ENCODE measurements at regions not wholly inside any gene's neighbourhood (a gene's known extent, or its start where the extent isn't known, plus 50 kb on each side); places are given as distances from the start of the nearest gene placed in this dataset.

DNA sequence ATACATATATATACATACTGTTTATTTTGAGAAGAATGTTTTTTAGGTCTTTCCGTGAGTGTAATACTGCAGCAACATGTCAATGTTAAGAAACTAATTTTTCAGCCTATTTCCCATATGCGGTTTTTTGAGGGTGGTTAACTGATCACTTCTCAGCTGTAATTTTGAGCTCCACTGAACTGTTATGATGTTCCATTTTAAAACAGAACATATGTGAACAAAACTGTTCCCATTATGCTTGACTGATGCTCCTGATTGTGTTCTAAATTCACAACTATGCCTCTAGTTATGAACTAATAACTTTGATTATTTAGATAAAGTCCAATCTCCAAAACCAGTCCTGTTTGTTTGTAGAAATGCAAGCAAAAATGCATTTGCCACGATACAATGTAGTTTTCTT is 511.2 kb upstream of the FSIP2 start:
- Histone ChIP-seq H3K23ac (ENCODE audit: low read depth, low read length) (no peak overlapping the region), H3K27me3 (ENCODE audit: control insufficient read depth, insufficient read depth, low read length) (no peaks in the 10 kb centered on the region), H3K36me3 (ENCODE audit: control insufficient read depth, insufficient read depth, low read length) (no peaks in the 10 kb centered on the region), H2AK5ac (ENCODE audit: low read depth, low read length) (no peak overlapping the region), H3K4ac (ENCODE audit: low read depth, low read length) (no peak overlapping the region), H2BK20ac (ENCODE audit: low read depth, low read length) (no peak overlapping the region), H2BK5ac (ENCODE audit: low read depth, low read length, poor library complexity, severe bottlenecking) (no peak overlapping the region), H3K4me2 (ENCODE audit: low read depth, low read length) (no peak overlapping the region), H2BK15ac (ENCODE audit: low read depth, low read length) (no peak overlapping the region), H2AK9ac (replicated peaks; ENCODE audit: low read depth, low read length, poor library complexity) (no peak overlapping the region), H4K91ac (ENCODE audit: insufficient read depth, low read depth, low read length) (no peak overlapping the region), H4K8ac (ENCODE audit: low read depth in 2 of 2, low read length in 2 of 2) (no peak overlapping the region), H3K18ac (ENCODE audit: low read depth, low read length) (no peak overlapping the region), H3K9me1 (ENCODE audit: insufficient read depth, low read length) (no peaks in the 10 kb centered on the region), H2BK120ac (ENCODE audit: low read depth, low read length) (no peak overlapping the region), H2AFZ (replicated peaks; ENCODE audit: low read length, poor library complexity) (no peak overlapping the region), H3K56ac (ENCODE audit: extremely low read depth, insufficient read depth, low read length) (no peak overlapping the region), H3K79me1 (ENCODE audit: low read depth in 1 of 2, low read length in 2 of 2) (no peaks in the 10 kb centered on the region), H3K14ac (replicated peaks; ENCODE audit: low read depth, low read length) (no peak overlapping the region), H3K9ac (ENCODE audit: low read depth, low read length) (no peak overlapping the region), H3K4me3 (ENCODE audit: insufficient read depth, low read depth, low read length) (no peak overlapping the region), H3K9me3 (ENCODE audit: control insufficient read depth, insufficient read depth, low read length) (0 out of 2 replicates have a peak, but pooled peaks cover 1% of the 10 kb centered on the region), H3K27ac (ENCODE audit: insufficient read depth, low read length) (no peak overlapping the region), H3K4me1 (ENCODE audit: control insufficient read depth, insufficient read depth, low read length) (no peaks in the 10 kb centered on the region), H4K20me1 (ENCODE audit: insufficient read depth, low read length) (no peaks in the 10 kb centered on the region), H4K5ac (ENCODE audit: low read depth, low read length) (no peak overlapping the region)
- intact Hi-C loops (cut with micrococcal nuclease) (no loop called here), in situ Hi-C loops (cut with MboI; ENCODE audit: low sequenced_read_pairs) (no loop called here), dilution Hi-C loops (cut with HindIII; ENCODE audit: low sequenced_read_pairs, unreplicated experiment) (no loop called here)
- no CpG with 5 or more reads among the region's 3 CpGs for WGBS, 2 experiments (ENCODE audit: extremely low coverage in 2 of 2, insufficient read length in 1 of 2)
- no TSS peak for BruUV-seq (replicated peaks)
- no peak for ATAC-seq (ENCODE audit: low read depth)
- POLR2A ChIA-PET (ENCODE audit: unreplicated experiment), result no interaction called here
- no peak for TF ChIP-seq MXI1 (IDR thresholded peaks at IDR 0.05; ENCODE audit: borderline replicate concordance, low read depth, low read length)
- TF ChIP-seq NFE2L2 (IDR thresholded peaks at IDR 0.05; ENCODE audit: low read depth, low read length), result no peak
- TF ChIP-seq, protein P1, sequence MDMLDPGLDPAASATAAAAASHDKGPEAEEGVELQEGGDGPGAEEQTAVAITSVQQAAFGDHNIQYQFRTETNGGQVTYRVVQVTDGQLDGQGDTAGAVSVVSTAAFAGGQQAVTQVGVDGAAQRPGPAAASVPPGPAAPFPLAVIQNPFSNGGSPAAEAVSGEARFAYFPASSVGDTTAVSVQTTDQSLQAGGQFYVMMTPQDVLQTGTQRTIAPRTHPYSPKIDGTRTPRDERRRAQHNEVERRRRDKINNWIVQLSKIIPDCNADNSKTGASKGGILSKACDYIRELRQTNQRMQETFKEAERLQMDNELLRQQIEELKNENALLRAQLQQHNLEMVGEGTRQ (IDR thresholded peaks at IDR 0.05; ENCODE audit: low read depth, low read length), result no peak
- no peak for TF ChIP-seq POLR2A (IDR thresholded peaks at IDR 0.05; ENCODE audit: low read depth, low read length)
- no peak for TF ChIP-seq FOS (IDR thresholded peaks at IDR 0.05; ENCODE audit: low read depth, low read length)
- TF ChIP-seq CEBPB (IDR thresholded peaks at IDR 0.05; ENCODE audit: low read depth, low read length), result no peak
- no peak for DNase-seq
- CTCF ChIA-PET, result no interaction called here

Measured in IMR-90 (cell line).